Suprapubic skin (tissue), 4 donors: ENCODE measurements at regions not wholly inside any gene's neighbourhood (a gene's known extent, or its start where the extent isn't known, plus 50 kb on each side); places are given as distances from the start of the nearest gene placed in this dataset.

Experiments
- DNase-seq, 2 donors: peaks; one replicate each; pipeline ENCODE4 v3.0.0-alpha.2; 2019; ENCODE audit warnings: low spot score in 2 of 2
- H3K27ac ChIP-seq: fragments of 200-600 bp; sonication (generic); one replicate; pipeline ENCODE4 v1.5.1; 2019
- H3K27me3 ChIP-seq: fragments of 200-600 bp; sonication (generic); one replicate; pipeline ENCODE4 v1.5.1; 2019
- H3K36me3 ChIP-seq: fragments of 200-600 bp; sonication (generic); one replicate; pipeline ENCODE4 v1.5.1; 2019
- H3K4me1 ChIP-seq: fragments of 200-600 bp; sonication (generic); one replicate; pipeline ENCODE4 v1.5.1; 2019
- H3K4me3 ChIP-seq: fragments of 200-600 bp; sonication (generic); one replicate; pipeline ENCODE4 v1.5.1; 2019; ENCODE audit warnings: mild to moderate bottlenecking
- H3K9me3 ChIP-seq: fragments of 200-600 bp; sonication (generic); one replicate; pipeline ENCODE4 v1.5.1; 2019
- EP300 ChIP-seq: sonication (generic); formaldehyde crosslinking; IDR thresholded peaks from one replicate; pipeline ENCODE4 v1.6.1; 2017; ENCODE audit warnings: antibody characterized with exemption
- POLR2A ChIP-seq, 2 donors: fragments of 450-650 bp; IDR thresholded peaks; one replicate each; pipeline ENCODE4 v1.6.1; 2017; ENCODE audit warnings: antibody characterized with exemption in 2 of 2, mild to moderate bottlenecking in 2 of 2, moderate library complexity in 2 of 2
- POLR2AphosphoS5 ChIP-seq, 3 donors: sonication (generic); formaldehyde crosslinking; IDR thresholded peaks; one replicate each; pipeline ENCODE4 v1.6.1; 2017; ENCODE audit warnings: antibody characterized with exemption in 3 of 3
- WGBS: methylation state at CpG from one replicate; pipeline ENCODE4 v1.1.5; 2018; 5-methylcytosine and 5-hydroxymethylcytosine counted together
- TF ChIP-seq, protein P1 (sequence below), 2 donors: fragments of 200-600 bp in 1 of 2; fragments of 450-650 bp in 1 of 2; sonication (generic) in 1 of 2; IDR thresholded peaks; one replicate each; pipeline ENCODE4 v1.5.1; 2016 to 2019; ENCODE audit warnings: antibody characterized with exemption in 2 of 2, mild to moderate bottlenecking in 1 of 2, moderate library complexity in 1 of 2

DNA sequence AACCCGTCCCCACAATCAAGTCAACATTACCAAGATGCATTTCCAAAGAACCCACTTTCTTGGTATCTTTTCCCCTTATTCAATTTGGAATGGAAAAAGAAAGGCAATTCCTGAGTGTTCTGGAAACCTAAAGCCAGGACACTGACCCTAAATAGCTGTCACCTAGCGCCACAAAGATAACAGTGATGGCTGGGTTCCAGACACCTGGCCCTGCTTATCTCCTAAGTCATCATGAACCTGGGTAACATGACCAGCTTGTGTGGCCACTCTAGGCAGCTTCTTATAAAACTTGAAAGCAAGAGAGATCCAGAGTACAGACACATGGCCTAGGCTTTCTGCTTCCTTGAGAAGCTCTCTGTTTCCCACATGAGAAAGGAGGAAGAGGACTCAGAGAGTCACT lies 95.4 kb downstream of the BOD1L2 start:
- DNase-seq = no peak
- WGBS = 77% methylated on average over 2 of the region's 2 CpGs
- Histone ChIP-seq H3K9me3 (no peaks in the 10 kb centered on the region), H3K27ac (no peak overlapping the region), H3K4me1 (no peaks in the 10 kb centered on the region), H3K27me3 (no peaks in the 10 kb centered on the region), H3K36me3 (no peaks in the 10 kb centered on the region), H3K4me3 (no peak overlapping the region)
- TF ChIP-seq POLR2AphosphoS5 (IDR thresholded peaks at IDR 0.05) = no peak
- no peak for TF ChIP-seq POLR2A (IDR thresholded peaks at IDR 0.05)
- TF ChIP-seq EP300 = no peak
- TF ChIP-seq, protein P1, sequence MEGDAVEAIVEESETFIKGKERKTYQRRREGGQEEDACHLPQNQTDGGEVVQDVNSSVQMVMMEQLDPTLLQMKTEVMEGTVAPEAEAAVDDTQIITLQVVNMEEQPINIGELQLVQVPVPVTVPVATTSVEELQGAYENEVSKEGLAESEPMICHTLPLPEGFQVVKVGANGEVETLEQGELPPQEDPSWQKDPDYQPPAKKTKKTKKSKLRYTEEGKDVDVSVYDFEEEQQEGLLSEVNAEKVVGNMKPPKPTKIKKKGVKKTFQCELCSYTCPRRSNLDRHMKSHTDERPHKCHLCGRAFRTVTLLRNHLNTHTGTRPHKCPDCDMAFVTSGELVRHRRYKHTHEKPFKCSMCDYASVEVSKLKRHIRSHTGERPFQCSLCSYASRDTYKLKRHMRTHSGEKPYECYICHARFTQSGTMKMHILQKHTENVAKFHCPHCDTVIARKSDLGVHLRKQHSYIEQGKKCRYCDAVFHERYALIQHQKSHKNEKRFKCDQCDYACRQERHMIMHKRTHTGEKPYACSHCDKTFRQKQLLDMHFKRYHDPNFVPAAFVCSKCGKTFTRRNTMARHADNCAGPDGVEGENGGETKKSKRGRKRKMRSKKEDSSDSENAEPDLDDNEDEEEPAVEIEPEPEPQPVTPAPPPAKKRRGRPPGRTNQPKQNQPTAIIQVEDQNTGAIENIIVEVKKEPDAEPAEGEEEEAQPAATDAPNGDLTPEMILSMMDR (IDR thresholded peaks at IDR 0.05) = no peak

DNA sequence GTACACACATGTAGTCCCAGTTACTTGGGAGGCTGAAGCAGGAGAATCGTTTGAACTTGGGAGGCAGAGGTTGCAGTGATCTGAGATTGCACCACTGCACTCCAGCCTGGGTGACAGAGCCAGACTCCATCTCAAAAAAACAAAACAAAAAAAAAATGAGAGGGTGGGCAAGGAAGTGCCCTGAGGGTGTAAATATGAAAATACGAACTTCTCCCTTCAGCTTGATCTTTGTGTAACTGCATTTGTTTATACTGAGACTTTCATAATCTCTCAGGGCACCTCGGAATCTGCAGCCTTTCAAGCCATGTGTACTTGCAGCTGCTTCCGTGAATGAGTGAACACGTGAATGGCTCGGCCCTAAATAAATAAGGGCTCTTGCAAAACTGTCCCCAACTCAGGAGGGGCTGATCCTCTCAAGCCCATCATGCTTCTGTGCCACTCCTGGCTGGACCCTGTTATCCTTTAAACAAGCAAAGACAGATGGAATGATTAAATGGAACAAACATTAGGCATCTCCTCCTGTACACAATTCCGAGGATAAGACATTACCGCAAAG lies 96.8 kb downstream of the BOD1L2 start:
- Histone ChIP-seq H3K4me1 (no peaks in the 10 kb centered on the region), H3K4me3 (no peak overlapping the region), H3K9me3 (no peaks in the 10 kb centered on the region), H3K36me3 (no peaks in the 10 kb centered on the region), H3K27me3 (no peaks in the 10 kb centered on the region), H3K27ac (no peak overlapping the region)
- no peak for DNase-seq
- TF ChIP-seq POLR2A (IDR thresholded peaks at IDR 0.05) = no peak
- no peak for TF ChIP-seq POLR2AphosphoS5 (IDR thresholded peaks at IDR 0.05)
- TF ChIP-seq EP300 = no peak
- TF ChIP-seq, protein P1 (IDR thresholded peaks at IDR 0.05) = no peak
- WGBS = 78% methylated on average over 8 of the region's 8 CpGs

GRCh38 chr18:57249179-57249578 lies 102.3 kb downstream of the BOD1L2 start:
- Histone ChIP-seq H3K36me3 (no peaks in the 10 kb centered on the region), H3K27me3 (no peaks in the 10 kb centered on the region), H3K4me1 (no peaks in the 10 kb centered on the region), H3K27ac (no peak overlapping the region), H3K9me3 (no peaks in the 10 kb centered on the region), H3K4me3 (no peak overlapping the region)
- DNase-seq = no peak
- TF ChIP-seq POLR2AphosphoS5 (IDR thresholded peaks at IDR 0.05) (no peak), POLR2A (IDR thresholded peaks at IDR 0.05) (no peak), EP300 (no peak)
- TF ChIP-seq, protein P1 (IDR thresholded peaks at IDR 0.05) = no peak
- WGBS = 54% methylated on average over 7 of the region's 7 CpGs

DNA sequence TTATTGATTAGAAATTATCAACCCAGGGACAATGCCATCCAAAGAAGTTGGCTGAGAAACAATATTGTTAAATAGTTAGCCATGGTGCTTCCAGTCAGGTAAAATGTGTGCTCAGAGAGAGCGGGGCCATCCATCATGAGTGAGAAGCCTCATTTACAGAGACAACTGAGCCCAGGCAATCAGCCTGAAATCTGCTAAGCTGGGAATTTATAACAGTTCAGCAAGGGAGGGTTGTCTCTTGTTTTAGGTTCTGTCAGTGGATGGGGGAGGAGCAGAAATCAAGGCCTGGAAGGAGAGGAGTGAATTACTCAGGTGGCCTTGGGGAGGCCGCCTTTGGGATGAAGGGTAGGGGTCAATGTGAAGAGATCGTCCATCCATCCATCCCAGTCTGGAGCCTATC lies 102.5 kb upstream of the ST8SIA3 start:
- Histone ChIP-seq H3K4me3 (no peak overlapping the region), H3K4me1 (no peaks in the 10 kb centered on the region), H3K27ac (no peak overlapping the region), H3K9me3 (no peaks in the 10 kb centered on the region), H3K27me3 (no peaks in the 10 kb centered on the region), H3K36me3 (no peaks in the 10 kb centered on the region)
- no peak for DNase-seq
- TF ChIP-seq EP300 = no peak
- TF ChIP-seq POLR2AphosphoS5 (IDR thresholded peaks at IDR 0.05) = no peak
- TF ChIP-seq, protein P1 (IDR thresholded peaks at IDR 0.05) = no peak
- TF ChIP-seq POLR2A (IDR thresholded peaks at IDR 0.05) = no peak
- 78% methylated on average over 3 of the region's 3 CpGs for WGBS

DNA sequence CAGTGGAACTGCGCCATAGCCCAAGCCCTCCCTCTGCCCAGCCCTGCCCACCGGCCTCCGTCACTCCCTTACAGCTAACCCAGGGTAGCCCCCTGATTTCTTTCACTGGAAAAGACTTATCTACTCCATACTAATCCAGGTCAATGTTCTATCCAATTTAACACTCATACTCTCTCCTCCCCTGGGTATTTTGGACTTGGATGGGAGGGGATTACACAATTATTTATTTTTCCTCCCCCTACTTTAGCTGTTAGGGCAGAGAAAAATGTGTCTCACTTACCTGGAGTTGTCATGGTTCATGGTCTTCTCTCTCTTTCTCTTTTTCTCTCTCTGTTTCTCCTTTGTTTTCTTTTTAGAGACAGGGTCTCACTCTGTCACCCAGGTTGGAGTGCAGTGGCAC lies 100.6 kb upstream of the ST8SIA3 start:
- Histone ChIP-seq H3K27me3 (no peaks in the 10 kb centered on the region), H3K4me3 (no peak overlapping the region), H3K9me3 (no peaks in the 10 kb centered on the region), H3K36me3 (no peaks in the 10 kb centered on the region), H3K27ac (no peak overlapping the region), H3K4me1 (no peaks in the 10 kb centered on the region)
- no peak for TF ChIP-seq EP300
- TF ChIP-seq POLR2A (IDR thresholded peaks at IDR 0.05) = no peak
- no peak for TF ChIP-seq POLR2AphosphoS5 (IDR thresholded peaks at IDR 0.05)
- TF ChIP-seq, protein P1 (IDR thresholded peaks at IDR 0.05) = no peak
- DNase-seq = no peak
- WGBS = 93% methylated on average over 3 of the region's 3 CpGs
